H9 (cell line): ENCODE measurements at regions not wholly inside any gene's neighbourhood (a gene's known extent, or its start where the extent isn't known, plus 50 kb on each side); places are given as distances from the start of the nearest gene placed in this dataset.

Experiments used
- DNase-seq: peaks from one replicate; pipeline ENCODE4 v3.0.0-alpha.2; 2017
- H2AFZ ChIP-seq: one replicate; pipeline ENCODE4 v1.6.1; 2013; ENCODE audit warnings: mild to moderate bottlenecking, low read length, control low read depth, moderate library complexity
- H2AK5ac ChIP-seq: 2 replicates; pipeline ENCODE4 v1.6.1; 2013; ENCODE audit warnings: low read length, control low read depth, mixed read lengths; ENCODE audit not compliant: insufficient read length
- H2BK120ac ChIP-seq: one replicate; pipeline ENCODE4 v1.6.1; 2013; ENCODE audit warnings: low read depth, mild to moderate bottlenecking, low read length, control low read depth, inconsistent platforms; ENCODE audit not compliant: poor library complexity, severe bottlenecking
- H2BK12ac ChIP-seq: 2 replicates; pipeline ENCODE4 v1.6.1; 2013; ENCODE audit warnings: low read length, control low read depth, mixed read lengths, low read depth; ENCODE audit not compliant: insufficient read length
- H2BK15ac ChIP-seq: 2 replicates; pipeline ENCODE4 v1.6.1; 2013; ENCODE audit warnings: low read depth, low read length, control low read depth
- H2BK20ac ChIP-seq: one replicate; pipeline ENCODE4 v1.6.1; 2013; ENCODE audit warnings: low read depth, mild to moderate bottlenecking, low read length, control low read depth, inconsistent platforms; ENCODE audit not compliant: poor library complexity, severe bottlenecking
- H2BK5ac ChIP-seq: 2 replicates; pipeline ENCODE4 v1.6.1; 2013; ENCODE audit warnings: low read length, control low read depth, mixed read lengths; ENCODE audit not compliant: insufficient read length
- H3K14ac ChIP-seq: 2 replicates; pipeline ENCODE4 v1.6.1; 2013; ENCODE audit warnings: low read length, control low read depth; ENCODE audit not compliant: insufficient read depth
- H3K18ac ChIP-seq: 2 replicates; pipeline ENCODE4 v1.6.1; 2013; ENCODE audit warnings: low read depth, mild to moderate bottlenecking, mixed read lengths, low read length, control low read depth; ENCODE audit not compliant: insufficient read length
- H3K23ac ChIP-seq: 2 replicates; pipeline ENCODE4 v1.6.1; 2013; ENCODE audit warnings: low read length, control low read depth, mixed read lengths, low read depth; ENCODE audit not compliant: insufficient read length
- H3K23me2 ChIP-seq: 2 replicates; pipeline ENCODE4 v1.6.1; 2013; ENCODE audit warnings: low read depth, mild to moderate bottlenecking, mixed read lengths, low read length, control low read depth; ENCODE audit not compliant: insufficient read length, poor library complexity, severe bottlenecking
- H3K27ac ChIP-seq: 2 replicates; pipeline ENCODE4 v1.5.1; 2013; ENCODE audit warnings: low read length, control low read depth, mixed read lengths, low read depth; ENCODE audit not compliant: insufficient read length
- H3K27me3 ChIP-seq: 2 replicates; pipeline ENCODE4 v1.6.1; 2013; ENCODE audit warnings: low read length, control low read depth, inconsistent platforms; ENCODE audit not compliant: insufficient read depth
- H3K4ac ChIP-seq: 2 replicates; pipeline ENCODE4 v1.6.1; 2013; ENCODE audit warnings: low read depth, mild to moderate bottlenecking, control low read depth, inconsistent platforms, low read length, moderate library complexity
- H3K4me1 ChIP-seq: 2 replicates; pipeline ENCODE4 v1.6.1; 2013; ENCODE audit warnings: low read length, control low read depth, inconsistent platforms; ENCODE audit not compliant: insufficient read depth
- H3K4me2 ChIP-seq: 2 replicates; pipeline ENCODE4 v1.6.1; 2013; ENCODE audit warnings: low read length, control low read depth, mixed read lengths; ENCODE audit not compliant: insufficient read length, insufficient read depth
- H3K56ac ChIP-seq: 2 replicates; pipeline ENCODE4 v1.6.1; 2013; ENCODE audit warnings: low read depth, mild to moderate bottlenecking, mixed read lengths, low read length, control low read depth; ENCODE audit not compliant: insufficient read length
- H3K79me1 ChIP-seq: 2 replicates; pipeline ENCODE4 v1.6.1; 2013; ENCODE audit warnings: low read depth, mild to moderate bottlenecking, moderate library complexity, low read length, control low read depth, inconsistent platforms; ENCODE audit not compliant: insufficient read depth, poor library complexity, severe bottlenecking
- H3K79me2 ChIP-seq: 2 replicates; pipeline ENCODE4 v1.6.1; 2013; ENCODE audit warnings: low read length, control low read depth, inconsistent platforms; ENCODE audit not compliant: insufficient read depth
- H3K9ac ChIP-seq: 2 replicates; pipeline ENCODE4 v1.6.1; 2013; ENCODE audit warnings: low read length, control low read depth, mixed read lengths; ENCODE audit not compliant: insufficient read length; ENCODE audit errors: extremely low read depth
- H3K9me3 ChIP-seq: one replicate; pipeline ENCODE4 v1.6.1; 2013; ENCODE audit warnings: low read depth, low read length, inconsistent platforms; ENCODE audit not compliant: control insufficient read depth
- H3T11ph ChIP-seq: one replicate; pipeline ENCODE4 v1.6.1; 2013; ENCODE audit warnings: mild to moderate bottlenecking, low read length, control low read depth, inconsistent platforms
- H4K20me1 ChIP-seq: one replicate; pipeline ENCODE4 v1.6.1; 2013; ENCODE audit not compliant: control insufficient read depth, insufficient read length, insufficient read depth
- H4K5ac ChIP-seq: 2 replicates; pipeline ENCODE4 v1.6.1; 2013; ENCODE audit warnings: low read depth, mild to moderate bottlenecking, mixed read lengths, low read length, control low read depth; ENCODE audit not compliant: insufficient read length
- H4K8ac ChIP-seq: replicated peaks from 2 replicates; pipeline ENCODE4 v1.6.1; 2013; ENCODE audit warnings: low read length, control low read depth, mixed read lengths, low read depth; ENCODE audit not compliant: insufficient read length
- H4K91ac ChIP-seq: 2 replicates; pipeline ENCODE4 v1.6.1; 2013; ENCODE audit warnings: low read depth, mild to moderate bottlenecking, moderate library complexity, mixed read lengths, low read length, control low read depth; ENCODE audit not compliant: insufficient read length
- H3K27ac Mint-ChIP-seq, 3 experiments: 2 replicates in 2 of 3; 3 replicates in 1 of 3; pipeline ENCODE4 v1.8.0; 2020 to 2021; ENCODE audit warnings: mixed read lengths in 3 of 3, mild to moderate bottlenecking in 1 of 3, moderate library complexity in 1 of 3
- H3K27me3 Mint-ChIP-seq: 2 replicates; pipeline ENCODE4 v1.8.0; 2021; ENCODE audit warnings: low read depth, mild to moderate bottlenecking, moderate library complexity, mixed read lengths
- H3K36me3 Mint-ChIP-seq, 3 experiments: 2 replicates in 2 of 3; 3 replicates in 1 of 3; pipeline ENCODE4 v1.8.0; 2020 to 2021; ENCODE audit warnings: low read depth in 3 of 3, mixed read lengths in 3 of 3; ENCODE audit not compliant: insufficient read depth in 1 of 3
- H3K4me1 Mint-ChIP-seq, 2 experiments: 2 replicates each; pipeline ENCODE4 v1.8.0; 2020; ENCODE audit warnings: mixed read lengths in 2 of 2
- H3K4me3 Mint-ChIP-seq, 2 experiments: 2 replicates in 1 of 2; 3 replicates in 1 of 2; pipeline ENCODE4 v1.8.0; 2020 to 2021; ENCODE audit warnings: mild to moderate bottlenecking in 2 of 2, mixed read lengths in 2 of 2, moderate library complexity in 1 of 2
- H3K9me3 Mint-ChIP-seq, 2 experiments: 2 replicates in 1 of 2; 3 replicates in 1 of 2; pipeline ENCODE4 v1.8.0; 2020; ENCODE audit warnings: mild to moderate bottlenecking in 2 of 2, mixed read lengths in 2 of 2, moderate library complexity in 1 of 2
- CTCF ChIP-seq: fragments of 200-600 bp; sonication (generic); conservative IDR thresholded peaks from 3 replicates; pipeline ENCODE4 v1.8.0; 2021; ENCODE audit warnings: antibody characterized with exemption, mild to moderate bottlenecking
- WGBS: extraction: QIAGEN DNeasy Blood & Tissue Kit; methylation state at CpG from one replicate; pipeline ENCODE4 v1.1.7; 2013; ENCODE audit warnings: missing lambda C conversion rate, low lambda C conversion rate, mixed read lengths; ENCODE audit not compliant: insufficient read length; ENCODE audit errors: extremely low coverage; 5-methylcytosine and 5-hydroxymethylcytosine counted together

- H3K4me2 ChIP-seq: no peak overlapping the region
- no peak overlapping the region for H3K27ac ChIP-seq
- no peak overlapping the region for H3K23ac ChIP-seq
- no peaks in the 10 kb centered on the region for H3K36me3 Mint-ChIP-seq
- H3K4me1 ChIP-seq: no peaks in the 10 kb centered on the region
- no peak overlapping the region for H4K5ac ChIP-seq
- no peak overlapping the region for H3K27ac Mint-ChIP-seq
- H2BK120ac ChIP-seq: no peak overlapping the region
- no peak overlapping the region for H3K4ac ChIP-seq
- H3K23me2 ChIP-seq: no peaks in the 10 kb centered on the region
- H2AK5ac ChIP-seq: no peak overlapping the region
- no CpG with 5 or more reads among the region's 1 CpG for WGBS
- no peak for TF ChIP-seq CTCF
- no peak overlapping the region for H2BK5ac ChIP-seq
- no peaks in the 10 kb centered on the region for H3K4me1 Mint-ChIP-seq
- no peak overlapping the region for H2BK15ac ChIP-seq
- no peak overlapping the region for H2BK12ac ChIP-seq
- no peaks in the 10 kb centered on the region for H3K79me2 ChIP-seq
- no peaks in the 10 kb centered on the region for H3K27me3 ChIP-seq
- H3K9me3 ChIP-seq: no peaks in the 10 kb centered on the region
- no peaks in the 10 kb centered on the region for H4K20me1 ChIP-seq
- no peaks in the 10 kb centered on the region for H3K79me1 ChIP-seq
- H3K9ac ChIP-seq: no peak overlapping the region
- H3K4me3 Mint-ChIP-seq: no peak overlapping the region
- H3T11ph ChIP-seq: no peak overlapping the region
- H3K14ac ChIP-seq: no peak overlapping the region
- DNase-seq: no peak
- H2BK20ac ChIP-seq: no peak overlapping the region
- no peak overlapping the region for H4K91ac ChIP-seq
- H2AFZ ChIP-seq: no peak overlapping the region
- no peak overlapping the region for H3K56ac ChIP-seq
- no peaks in the 10 kb centered on the region for H3K27me3 Mint-ChIP-seq
- no peak overlapping the region for H3K18ac ChIP-seq
- H3K9me3 Mint-ChIP-seq: no peaks in the 10 kb centered on the region
- no peak overlapping the region for H4K8ac ChIP-seq
Observed at GRCh38 chr1:219278288-219278687, 104.6 kb downstream of the LYPLAL1 start.
